ENCODE measurements at regions not wholly inside any gene's neighbourhood (a gene's known extent, or its start where the extent isn't known, plus 50 kb on each side); places are given as distances from the start of the nearest gene placed in this dataset.

- Mint-ChIP-seq H3K4me1 (ENCODE audit: low read depth) (no peaks in the 10 kb centered on the region), H3K4me3 (ENCODE audit: unreplicated experiment) (no peak overlapping the region), H3K36me3 (ENCODE audit: low read depth) (peaks cover 7% of the 10 kb centered on the region), H3K27me3 (ENCODE audit: low read depth) (no peaks in the 10 kb centered on the region), H3K27ac (ENCODE audit: unreplicated experiment) (no peak overlapping the region), H3K9me3 (ENCODE audit: low read depth) (peaks cover 22% of the 10 kb centered on the region)
- no peak for DNase-seq (ENCODE audit: low spot score)
- no peak for TF ChIP-seq CTCF (IDR thresholded peaks at IDR 0.05)
Observed at GRCh38 chr2:144922519-144922918, 402.6 kb upstream of the ZEB2 start.

GRCh38 chr2:144920755-144921530, 401.0 kb upstream of the ZEB2 start:
- TF ChIP-seq CTCF (IDR thresholded peaks at IDR 0.05): no peak
- no peak for DNase-seq (ENCODE audit: low spot score)
- Mint-ChIP-seq H3K9me3 (ENCODE audit: low read depth) (peaks cover 18% of the 10 kb centered on the region), H3K36me3 (ENCODE audit: low read depth) (peaks cover 6% of the 10 kb centered on the region), H3K4me3 (ENCODE audit: unreplicated experiment) (no peak overlapping the region), H3K27me3 (ENCODE audit: low read depth) (no peaks in the 10 kb centered on the region), H3K4me1 (ENCODE audit: low read depth) (no peaks in the 10 kb centered on the region), H3K27ac (ENCODE audit: unreplicated experiment) (no peak overlapping the region)

- no peak for TF ChIP-seq CTCF (IDR thresholded peaks at IDR 0.05)
Observed at GRCh38 chr2:144914622-144915318, 394.9 kb upstream of the ZEB2 start.

GRCh38 chr2:144914113-144914512, 394.2 kb upstream of the ZEB2 start:
- Mint-ChIP-seq H3K4me1 (ENCODE audit: low read depth) (peaks cover 11% of the 10 kb centered on the region), H3K27ac (ENCODE audit: unreplicated experiment) (no peak overlapping the region), H3K9me3 (ENCODE audit: low read depth) (peaks cover 8% of the 10 kb centered on the region), H3K27me3 (ENCODE audit: low read depth) (no peaks in the 10 kb centered on the region), H3K4me3 (ENCODE audit: unreplicated experiment) (no peak overlapping the region), H3K36me3 (ENCODE audit: low read depth) (no peaks in the 10 kb centered on the region)
- DNase-seq (ENCODE audit: low spot score): no peak
- TF ChIP-seq CTCF (IDR thresholded peaks at IDR 0.05): no peak

More at GRCh38 chr2:144914622-144915318, 394.9 kb upstream of the ZEB2 start:
- peaks cover 10% of the 10 kb centered on the region for H3K9me3 Mint-ChIP-seq (ENCODE audit: low read depth)
- no peaks in the 10 kb centered on the region for H3K36me3 Mint-ChIP-seq (ENCODE audit: low read depth)
- peak overlapping the region; percentile 46 for H3K27ac Mint-ChIP-seq (ENCODE audit: unreplicated experiment)
- no peak for DNase-seq (ENCODE audit: low spot score)
- no peaks in the 10 kb centered on the region for H3K27me3 Mint-ChIP-seq (ENCODE audit: low read depth)
- H3K4me3 Mint-ChIP-seq (ENCODE audit: unreplicated experiment): no peak overlapping the region
- H3K4me1 Mint-ChIP-seq (ENCODE audit: low read depth): peaks cover 11% of the 10 kb centered on the region

- H3K9me3 Mint-ChIP-seq (ENCODE audit: low read depth): peaks cover 8% of the 10 kb centered on the region
- no peak for TF ChIP-seq CTCF (IDR thresholded peaks at IDR 0.05)
- DNase-seq (ENCODE audit: low spot score): no peak
- H3K36me3 Mint-ChIP-seq (ENCODE audit: low read depth): no peaks in the 10 kb centered on the region
- peaks cover 11% of the 10 kb centered on the region for H3K4me1 Mint-ChIP-seq (ENCODE audit: low read depth)
- H3K4me3 Mint-ChIP-seq (ENCODE audit: unreplicated experiment): no peak overlapping the region
- H3K27ac Mint-ChIP-seq (ENCODE audit: unreplicated experiment): no peak overlapping the region
- no peaks in the 10 kb centered on the region for H3K27me3 Mint-ChIP-seq (ENCODE audit: low read depth)
Observed at GRCh38 chr2:144912206-144912605, 392.3 kb upstream of the ZEB2 start.
